ENCODE measurements at regions not wholly inside any gene's neighbourhood (a gene's known extent, or its start where the extent isn't known, plus 50 kb on each side); places are given as distances from the start of the nearest gene placed in this dataset.
A peak's percentile ranks its signal among the peaks of the same experiment; 100 is the strongest.

GRCh38 chr20:60869625-60870024, 382.4 kb upstream of the CDH4 start:
- no peak overlapping the region for H3K9ac ChIP-seq

GRCh38 chr20:60870040-60870439, 382.0 kb upstream of the CDH4 start:
- TF ChIP-seq EZH2 (IDR thresholded peaks at IDR 0.05) (no peak), EZH2phosphoT487 (IDR thresholded peaks at IDR 0.05) (no peak)
- Mint-ChIP-seq H3K27ac (peak overlapping the region; percentile 33), H3K9me3 (no peaks in the 10 kb centered on the region), H3K36me3 (no peaks in the 10 kb centered on the region), H3K4me3 (no peak overlapping the region), H3K27me3 (ENCODE audit: insufficient read depth, low read depth) (peaks cover 10% of the 10 kb centered on the region), H3K4me1 (peaks cover 23% of the 10 kb centered on the region)
- Histone ChIP-seq H3K9ac (no peak overlapping the region), H2AFZ (replicated peaks) (no peak overlapping the region), H3K4me1 (no peaks in the 10 kb centered on the region), H3K4me3 (no peak overlapping the region), H3K9me3 (ENCODE audit: low read depth) (no peaks in the 10 kb centered on the region), H3F3A (ENCODE audit: low read depth) (no peaks in the 10 kb centered on the region), H3K27ac (no peak overlapping the region), H3K36me3 (no peaks in the 10 kb centered on the region), H3K79me2 (ENCODE audit: low read depth) (no peaks in the 10 kb centered on the region), H4K20me1 (ENCODE audit: low read depth) (no peaks in the 10 kb centered on the region), H3K27me3 (no peaks in the 10 kb centered on the region), H3K4me2 (no peak overlapping the region)
- DNase-seq (ENCODE audit: low spot score), result no peak

More at GRCh38 chr20:60869625-60870024, 382.4 kb upstream of the CDH4 start:
- H3K4me3 Mint-ChIP-seq, result no peak overlapping the region
- peaks cover 23% of the 10 kb centered on the region for H3K4me1 Mint-ChIP-seq
- no peaks in the 10 kb centered on the region for H3K9me3 Mint-ChIP-seq
- Histone ChIP-seq H2AFZ (replicated peaks) (no peak overlapping the region), H3K36me3 (no peaks in the 10 kb centered on the region), H3K27me3 (no peaks in the 10 kb centered on the region), H3K4me1 (no peaks in the 10 kb centered on the region), H4K20me1 (ENCODE audit: low read depth) (no peaks in the 10 kb centered on the region), H3K4me2 (no peak overlapping the region), H3K79me2 (ENCODE audit: low read depth) (no peaks in the 10 kb centered on the region), H3K9me3 (ENCODE audit: low read depth) (no peaks in the 10 kb centered on the region), H3K4me3 (no peak overlapping the region), H3F3A (ENCODE audit: low read depth) (no peaks in the 10 kb centered on the region), H3K27ac (no peak overlapping the region)
- H3K36me3 Mint-ChIP-seq, result no peaks in the 10 kb centered on the region
- H3K27me3 Mint-ChIP-seq (ENCODE audit: insufficient read depth, low read depth), result peaks cover 10% of the 10 kb centered on the region
- DNase-seq (ENCODE audit: low spot score), result no peak
- H3K27ac Mint-ChIP-seq, result no peak overlapping the region
- TF ChIP-seq EZH2phosphoT487 (IDR thresholded peaks at IDR 0.05) (no peak), EZH2 (IDR thresholded peaks at IDR 0.05) (no peak)
- TF ChIP-seq, protein P1, sequence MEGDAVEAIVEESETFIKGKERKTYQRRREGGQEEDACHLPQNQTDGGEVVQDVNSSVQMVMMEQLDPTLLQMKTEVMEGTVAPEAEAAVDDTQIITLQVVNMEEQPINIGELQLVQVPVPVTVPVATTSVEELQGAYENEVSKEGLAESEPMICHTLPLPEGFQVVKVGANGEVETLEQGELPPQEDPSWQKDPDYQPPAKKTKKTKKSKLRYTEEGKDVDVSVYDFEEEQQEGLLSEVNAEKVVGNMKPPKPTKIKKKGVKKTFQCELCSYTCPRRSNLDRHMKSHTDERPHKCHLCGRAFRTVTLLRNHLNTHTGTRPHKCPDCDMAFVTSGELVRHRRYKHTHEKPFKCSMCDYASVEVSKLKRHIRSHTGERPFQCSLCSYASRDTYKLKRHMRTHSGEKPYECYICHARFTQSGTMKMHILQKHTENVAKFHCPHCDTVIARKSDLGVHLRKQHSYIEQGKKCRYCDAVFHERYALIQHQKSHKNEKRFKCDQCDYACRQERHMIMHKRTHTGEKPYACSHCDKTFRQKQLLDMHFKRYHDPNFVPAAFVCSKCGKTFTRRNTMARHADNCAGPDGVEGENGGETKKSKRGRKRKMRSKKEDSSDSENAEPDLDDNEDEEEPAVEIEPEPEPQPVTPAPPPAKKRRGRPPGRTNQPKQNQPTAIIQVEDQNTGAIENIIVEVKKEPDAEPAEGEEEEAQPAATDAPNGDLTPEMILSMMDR (IDR thresholded peaks at IDR 0.05), result no peak

DNA sequence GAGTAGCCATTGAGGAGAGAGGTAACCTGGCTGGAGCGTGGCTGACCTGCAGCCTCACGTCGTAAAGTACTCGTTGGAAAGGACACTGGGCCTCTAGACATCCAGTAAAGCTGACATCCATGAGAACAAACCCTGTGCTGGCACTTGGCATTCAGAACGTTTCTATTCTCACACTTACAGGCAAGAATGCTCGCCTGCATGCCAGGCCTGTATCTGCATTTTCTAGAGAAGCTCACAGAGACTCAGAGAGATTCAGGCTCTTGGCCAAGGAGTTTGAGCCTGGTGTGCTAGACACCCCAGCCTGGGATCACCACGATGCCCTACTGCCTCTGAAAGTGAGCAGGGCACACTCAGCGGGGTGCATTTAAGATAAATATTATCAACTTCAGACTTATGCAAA, 379.8 kb upstream of the CDH4 start:
- Mint-ChIP-seq H3K4me3 (no peak overlapping the region), H3K4me1 (peaks cover 23% of the 10 kb centered on the region), H3K9me3 (no peaks in the 10 kb centered on the region), H3K27ac (no peak overlapping the region), H3K36me3 (no peaks in the 10 kb centered on the region), H3K27me3 (ENCODE audit: insufficient read depth, low read depth) (peaks cover 9% of the 10 kb centered on the region)
- Histone ChIP-seq H3K4me1 (no peaks in the 10 kb centered on the region), H3K27me3 (no peaks in the 10 kb centered on the region), H3K27ac (no peak overlapping the region), H3F3A (ENCODE audit: low read depth) (no peaks in the 10 kb centered on the region), H3K9me3 (ENCODE audit: low read depth) (no peaks in the 10 kb centered on the region), H4K20me1 (ENCODE audit: low read depth) (no peaks in the 10 kb centered on the region), H3K9ac (no peak overlapping the region), H3K79me2 (ENCODE audit: low read depth) (no peaks in the 10 kb centered on the region), H3K4me2 (no peak overlapping the region), H3K4me3 (no peak overlapping the region), H3K36me3 (no peaks in the 10 kb centered on the region), H2AFZ (replicated peaks) (no peak overlapping the region)
- DNase-seq (ENCODE audit: low spot score), result no peak
- TF ChIP-seq EZH2 (IDR thresholded peaks at IDR 0.05) (no peak), EZH2phosphoT487 (IDR thresholded peaks at IDR 0.05) (no peak)
- TF ChIP-seq, protein P1 (IDR thresholded peaks at IDR 0.05), result no peak

GRCh38 chr20:60877071-60877857, 374.8 kb upstream of the CDH4 start:
- Mint-ChIP-seq H3K4me3 (no peak overlapping the region), H3K36me3 (no peaks in the 10 kb centered on the region), H3K9me3 (no peaks in the 10 kb centered on the region), H3K4me1 (peaks cover 2% of the 10 kb centered on the region), H3K27me3 (ENCODE audit: insufficient read depth, low read depth) (peaks cover 4% of the 10 kb centered on the region), H3K27ac (peak overlapping the region; percentile 38)
- Histone ChIP-seq H3K79me2 (ENCODE audit: low read depth) (no peaks in the 10 kb centered on the region), H3K9ac (no peak overlapping the region), H3K4me3 (no peak overlapping the region), H3K4me1 (no peaks in the 10 kb centered on the region), H3K27ac (no peak overlapping the region), H2AFZ (replicated peaks) (no peak overlapping the region), H3K36me3 (no peaks in the 10 kb centered on the region), H3K27me3 (no peaks in the 10 kb centered on the region), H3K9me3 (ENCODE audit: low read depth) (no peaks in the 10 kb centered on the region), H3K4me2 (no peak overlapping the region), H3F3A (ENCODE audit: low read depth) (no peaks in the 10 kb centered on the region), H4K20me1 (ENCODE audit: low read depth) (no peaks in the 10 kb centered on the region)
- no peak for DNase-seq (ENCODE audit: low spot score)
- TF ChIP-seq, protein P1 (IDR thresholded peaks at IDR 0.05), result no peak
- no peak for TF ChIP-seq EZH2 (IDR thresholded peaks at IDR 0.05)
- no peak for TF ChIP-seq EZH2phosphoT487 (IDR thresholded peaks at IDR 0.05)
